ENCODE measurements at regions not wholly inside any gene's neighbourhood (a gene's known extent, or its start where the extent isn't known, plus 50 kb on each side); places are given as distances from the start of the nearest gene placed in this dataset.

- no peak overlapping the region for H2BK12ac ChIP-seq (ENCODE audit: insufficient read length, low read depth, low read length)
Measured at GRCh38 chr6:44699082-44699481, 311.6 kb downstream of the CDC5L start.

More at GRCh38 chr6:44699082-44699481, 311.6 kb downstream of the CDC5L start:
- WGBS (ENCODE audit: extremely low coverage, insufficient read length, low lambda C conversion rate) = no CpG with 5 or more reads among the region's 1 CpG
- Histone ChIP-seq H3K4me2 (ENCODE audit: insufficient read depth, insufficient read length, low read length) (no peak overlapping the region), H3K9ac (ENCODE audit: extremely low read depth, insufficient read length, low read length) (no peak overlapping the region), H4K91ac (ENCODE audit: insufficient read length, low read depth, low read length) (no peak overlapping the region), H3K27ac (ENCODE audit: insufficient read length, low read depth, low read length) (no peak overlapping the region), H3K56ac (ENCODE audit: insufficient read length, low read depth, low read length) (no peak overlapping the region), H3K23ac (ENCODE audit: insufficient read length, low read depth, low read length) (no peak overlapping the region), H2BK120ac (ENCODE audit: low read depth, low read length, poor library complexity, severe bottlenecking) (no peak overlapping the region), H4K5ac (ENCODE audit: insufficient read length, low read depth, low read length) (no peak overlapping the region), H3K14ac (ENCODE audit: insufficient read depth, low read length) (no peak overlapping the region), H3K79me1 (ENCODE audit: insufficient read depth, low read depth, low read length, poor library complexity, severe bottlenecking) (no peaks in the 10 kb centered on the region), H3K23me2 (ENCODE audit: insufficient read length, low read depth, low read length, poor library complexity, severe bottlenecking) (no peaks in the 10 kb centered on the region), H2BK15ac (ENCODE audit: low read depth, low read length) (no peak overlapping the region), H3K79me2 (ENCODE audit: insufficient read depth, low read length) (no peaks in the 10 kb centered on the region), H3K9me3 (ENCODE audit: control insufficient read depth, low read depth, low read length) (no peaks in the 10 kb centered on the region), H3K18ac (ENCODE audit: insufficient read length, low read depth, low read length) (no peak overlapping the region), H2AK5ac (ENCODE audit: insufficient read length, low read length) (no peak overlapping the region), H3K4ac (ENCODE audit: low read depth, low read length) (no peak overlapping the region), H2AFZ (ENCODE audit: low read length) (no peak overlapping the region), H3T11ph (ENCODE audit: low read length) (no peak overlapping the region), H2BK5ac (ENCODE audit: insufficient read length, low read length) (no peak overlapping the region), H4K8ac (replicated peaks; ENCODE audit: insufficient read length, low read depth, low read length) (no peak overlapping the region), H4K20me1 (ENCODE audit: control insufficient read depth, insufficient read depth, insufficient read length) (no peaks in the 10 kb centered on the region), H3K4me1 (ENCODE audit: insufficient read depth, low read length) (peaks cover 2% of the 10 kb centered on the region; the same call in 1 of the 2 replicates), H2BK20ac (ENCODE audit: low read depth, low read length, poor library complexity, severe bottlenecking) (no peak overlapping the region), H3K27me3 (ENCODE audit: insufficient read depth, low read length) (no peaks in the 10 kb centered on the region)
- H3K36me3 Mint-ChIP-seq (ENCODE audit: insufficient read depth in 1 of 3, low read depth in 3 of 3) = no peaks in the 10 kb centered on the region
- H3K27ac Mint-ChIP-seq = no peak overlapping the region
- H3K4me3 Mint-ChIP-seq = no peak overlapping the region
- no peak for TF ChIP-seq CTCF (conservative IDR thresholded peaks at IDR 0.05)
- H3K4me1 Mint-ChIP-seq = peaks cover 18 to 21% of the 10 kb centered on the region in 2 experiments
- no peak for DNase-seq
- H3K27me3 Mint-ChIP-seq (ENCODE audit: low read depth) = peaks cover 9% of the 10 kb centered on the region
- no peaks in the 10 kb centered on the region for H3K9me3 Mint-ChIP-seq

All from H9 (cell line).